GM12874 (cell line): ENCODE measurements at regions not wholly inside any gene's neighbourhood (a gene's known extent, or its start where the extent isn't known, plus 50 kb on each side); places are given as distances from the start of the nearest gene placed in this dataset.

ENCODE experiments used
- TF ChIP-seq, protein P1 (sequence below): IDR thresholded peaks from 2 replicates; pipeline ENCODE4 v1.5.1; 2011; ENCODE audit warnings: low read depth, mild to moderate bottlenecking, control low read depth, low read length, moderate library complexity; ENCODE audit not compliant: insufficient read depth

DNA sequence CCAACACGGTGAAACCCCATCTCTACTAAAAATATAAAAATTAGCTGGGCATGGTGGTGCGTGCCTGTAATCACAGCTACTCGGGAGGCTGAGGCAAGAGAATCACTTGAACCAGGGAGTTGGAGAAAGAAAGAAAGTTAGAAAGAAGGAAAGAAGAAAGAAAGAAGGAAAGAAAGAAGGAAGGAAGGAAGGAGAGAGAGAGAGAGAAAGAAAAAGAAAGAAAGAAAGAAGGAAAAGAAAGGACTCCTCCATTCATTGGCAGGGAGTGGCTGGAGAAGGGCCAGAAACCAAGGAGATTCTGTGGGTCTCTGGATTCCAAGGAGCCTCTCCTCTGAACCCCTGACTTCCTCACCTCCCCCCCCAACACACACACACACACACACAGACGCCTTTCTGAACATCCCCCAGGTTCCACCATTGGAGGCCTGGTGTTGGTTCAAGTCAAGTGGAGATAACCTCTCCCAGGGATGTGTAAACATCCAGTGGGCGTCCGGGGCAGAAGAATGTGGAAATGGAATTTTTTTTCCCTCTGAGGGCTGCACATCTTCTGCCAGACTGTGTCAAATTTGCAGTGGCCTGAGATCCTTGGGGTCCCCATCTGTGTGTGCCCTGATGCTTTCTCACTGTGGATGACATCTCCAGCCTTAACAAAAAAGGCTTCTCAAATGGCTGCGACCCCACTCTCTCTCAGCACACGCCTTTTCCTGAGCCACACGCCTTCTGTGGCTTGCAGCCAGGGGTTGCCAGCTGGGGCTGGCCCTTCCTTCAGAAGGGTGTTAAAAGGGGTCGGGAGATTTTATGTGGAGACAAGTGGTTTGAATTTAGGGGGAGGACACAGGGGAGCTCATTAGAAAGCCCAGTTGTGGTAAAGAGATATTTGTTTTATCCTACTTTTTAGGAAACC, 109.3 kb upstream of the HAND1 start:
- TF ChIP-seq, protein P1, sequence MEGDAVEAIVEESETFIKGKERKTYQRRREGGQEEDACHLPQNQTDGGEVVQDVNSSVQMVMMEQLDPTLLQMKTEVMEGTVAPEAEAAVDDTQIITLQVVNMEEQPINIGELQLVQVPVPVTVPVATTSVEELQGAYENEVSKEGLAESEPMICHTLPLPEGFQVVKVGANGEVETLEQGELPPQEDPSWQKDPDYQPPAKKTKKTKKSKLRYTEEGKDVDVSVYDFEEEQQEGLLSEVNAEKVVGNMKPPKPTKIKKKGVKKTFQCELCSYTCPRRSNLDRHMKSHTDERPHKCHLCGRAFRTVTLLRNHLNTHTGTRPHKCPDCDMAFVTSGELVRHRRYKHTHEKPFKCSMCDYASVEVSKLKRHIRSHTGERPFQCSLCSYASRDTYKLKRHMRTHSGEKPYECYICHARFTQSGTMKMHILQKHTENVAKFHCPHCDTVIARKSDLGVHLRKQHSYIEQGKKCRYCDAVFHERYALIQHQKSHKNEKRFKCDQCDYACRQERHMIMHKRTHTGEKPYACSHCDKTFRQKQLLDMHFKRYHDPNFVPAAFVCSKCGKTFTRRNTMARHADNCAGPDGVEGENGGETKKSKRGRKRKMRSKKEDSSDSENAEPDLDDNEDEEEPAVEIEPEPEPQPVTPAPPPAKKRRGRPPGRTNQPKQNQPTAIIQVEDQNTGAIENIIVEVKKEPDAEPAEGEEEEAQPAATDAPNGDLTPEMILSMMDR: no peak

DNA sequence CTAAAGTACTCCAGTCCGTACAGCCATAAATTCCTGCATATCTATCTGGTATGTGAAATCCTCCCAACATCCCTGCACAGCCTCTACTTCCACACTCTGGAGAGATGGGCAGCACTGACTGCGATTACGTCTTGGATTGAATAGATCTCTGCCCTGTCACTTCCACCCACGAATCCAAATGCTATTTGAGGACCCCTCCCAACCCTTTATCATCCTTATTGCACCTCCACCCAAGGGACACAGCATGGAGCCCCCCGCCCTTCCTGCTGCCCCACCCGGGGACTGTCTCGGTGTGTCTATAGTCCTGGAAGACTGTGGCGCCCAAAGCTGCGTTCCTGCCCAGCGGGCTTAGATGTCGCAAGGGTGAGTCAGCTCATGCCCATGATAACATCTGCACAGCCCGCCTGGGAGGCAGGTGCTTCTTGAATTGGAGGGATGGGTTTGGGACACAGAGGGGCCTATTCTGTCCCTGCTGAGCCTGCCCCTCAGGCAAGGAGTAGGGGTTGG, 105.7 kb upstream of the HAND1 start:
- TF ChIP-seq, protein P1: no peak

DNA sequence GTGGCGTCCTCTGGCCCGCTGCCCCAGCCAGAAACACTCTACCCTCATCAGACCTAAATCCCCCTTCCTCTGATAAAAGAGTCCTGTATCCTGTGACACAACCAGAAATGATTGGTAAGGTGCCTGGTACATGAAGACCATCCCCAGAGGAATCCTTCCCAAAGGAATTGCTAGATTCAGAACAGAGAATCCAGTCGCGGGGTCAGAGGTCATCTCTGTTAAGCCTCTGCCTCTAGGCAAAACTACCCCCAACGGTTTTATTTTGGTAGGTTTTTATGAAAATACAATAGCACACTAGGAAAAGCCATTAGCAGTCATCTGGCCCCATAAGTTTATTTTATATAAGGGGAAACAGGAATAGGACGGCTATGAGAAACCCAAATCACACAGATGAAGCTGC, 102.4 kb upstream of the HAND1 start:
- TF ChIP-seq, protein P1: no peak

DNA sequence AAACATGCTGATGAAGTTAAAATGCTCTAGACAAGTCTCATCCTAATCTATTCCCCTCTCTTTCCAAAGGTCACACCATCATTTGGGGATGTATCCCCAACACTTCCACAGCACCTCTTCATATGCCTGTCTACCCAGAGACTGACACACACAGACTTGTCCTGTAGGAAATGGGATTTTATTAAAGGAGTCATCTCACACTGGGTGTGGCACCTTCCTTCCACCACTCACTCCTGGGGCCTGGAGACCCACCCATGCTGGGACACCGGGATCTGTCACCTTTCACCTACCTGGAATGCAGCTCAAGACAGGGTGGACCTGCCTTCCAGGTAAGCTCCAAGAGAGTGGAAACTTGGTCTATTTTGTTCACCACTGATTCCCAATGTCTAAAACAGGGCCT, 99.4 kb upstream of the HAND1 start:
- TF ChIP-seq, protein P1: no peak

DNA sequence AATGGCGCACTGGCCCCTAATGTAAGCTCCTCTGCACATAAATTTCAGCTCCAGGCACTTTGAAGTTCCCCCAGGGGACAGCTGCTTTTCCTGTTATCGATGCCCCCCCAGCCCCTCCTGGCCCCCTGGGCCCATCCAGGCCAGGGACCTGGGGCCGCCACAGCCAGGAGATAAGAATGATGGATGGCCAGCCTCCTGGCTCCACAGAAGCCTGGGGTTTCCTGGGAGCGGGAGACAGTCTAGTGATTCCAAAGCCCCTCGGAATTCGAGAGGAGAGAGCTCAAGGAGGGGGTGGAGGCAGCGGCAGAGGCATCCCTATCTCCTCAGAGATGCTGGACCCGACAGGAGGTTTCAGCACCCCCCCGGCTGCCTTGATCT, 98.4 kb upstream of the HAND1 start:
- TF ChIP-seq, protein P1: no peak

DNA sequence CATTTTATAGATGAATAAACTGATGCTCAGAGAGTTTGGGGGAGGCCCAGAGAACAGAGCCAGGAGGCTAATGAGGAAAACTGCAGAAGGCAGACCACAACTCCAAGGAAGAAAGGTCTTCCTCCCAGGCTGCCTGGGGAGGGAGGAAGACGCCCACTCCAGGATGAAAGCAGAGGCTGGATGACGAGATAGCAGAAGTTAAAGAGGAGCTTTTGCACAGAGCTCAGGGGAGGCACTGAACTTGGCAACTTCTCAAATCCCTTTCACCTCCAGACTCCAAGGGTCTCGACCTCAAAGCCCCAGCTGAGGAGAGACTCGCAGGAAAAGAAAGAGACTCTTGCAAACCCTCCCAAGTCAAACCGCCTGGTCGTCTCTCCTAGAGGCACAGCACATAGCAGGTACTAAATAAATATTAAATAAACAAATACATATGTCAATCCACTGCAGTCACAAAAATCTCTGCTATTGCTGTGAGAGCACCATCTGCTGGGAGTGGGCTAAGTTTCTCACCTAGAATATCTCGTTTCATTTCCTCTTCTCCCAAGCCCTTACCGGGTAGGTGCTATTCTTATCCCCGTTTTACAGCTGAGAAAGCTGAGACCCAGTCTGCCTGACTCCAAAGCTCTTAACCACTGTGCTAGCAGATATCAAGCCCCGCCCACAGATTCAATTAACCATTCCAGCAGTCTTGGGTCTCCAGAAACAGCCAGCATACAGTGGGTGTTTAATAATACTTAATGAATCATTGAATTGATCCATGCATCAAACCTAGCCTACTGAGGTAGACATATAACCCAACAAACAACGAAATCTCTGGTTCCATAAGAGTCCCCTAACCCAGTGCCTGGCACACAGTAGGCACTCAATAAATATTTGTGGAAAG, 97.8 kb upstream of the HAND1 start:
- TF ChIP-seq, protein P1: peak; percentile 48; the same call in 1 of the 2 replicates

DNA sequence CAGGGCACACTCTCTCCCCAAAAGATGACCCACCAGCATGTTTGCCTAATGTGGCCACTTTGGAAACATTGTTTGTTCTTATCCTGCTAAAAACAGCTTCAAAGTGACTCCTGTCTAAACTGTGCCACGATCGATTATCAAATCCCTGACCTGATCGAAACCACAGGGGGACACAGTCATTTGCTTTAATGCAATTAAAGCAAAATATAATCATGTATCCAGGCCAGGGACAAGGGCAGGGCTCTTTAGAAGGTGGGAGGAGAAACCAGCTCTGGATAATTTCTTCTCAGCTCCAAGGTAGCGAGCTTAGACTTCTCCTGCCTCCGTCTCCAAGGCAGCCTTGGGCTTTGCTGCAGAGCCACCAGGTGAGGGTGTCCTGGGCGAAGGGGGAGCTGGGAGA, 95.0 kb upstream of the HAND1 start:
- TF ChIP-seq, protein P1: no peak
